ENCODE measurements at regions not wholly inside any gene's neighbourhood (a gene's known extent, or its start where the extent isn't known, plus 50 kb on each side); places are given as distances from the start of the nearest gene placed in this dataset.
A peak's percentile ranks its signal among the peaks of the same experiment; 100 is the strongest.

DNA sequence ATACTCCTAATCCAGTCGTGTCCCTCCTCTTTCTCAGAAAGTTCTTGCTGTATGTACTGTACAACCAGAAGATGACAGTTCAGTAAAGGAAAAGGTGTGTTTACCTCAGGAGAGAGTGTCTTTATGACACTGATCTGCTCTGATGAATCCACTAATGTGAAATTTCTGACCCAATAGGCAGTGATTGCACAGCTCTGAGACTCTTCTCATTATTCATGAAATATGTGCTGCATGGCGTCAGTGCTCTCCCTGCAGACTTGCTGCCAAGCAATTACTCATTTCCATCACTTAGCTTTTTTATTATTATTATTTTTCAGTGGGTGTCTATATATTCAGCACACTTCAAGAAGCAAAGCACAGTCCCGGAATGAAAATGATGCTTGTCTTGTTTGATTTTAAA is 389.0 kb downstream of the RASEF start:
- Mint-ChIP-seq H3K27me3 (ENCODE audit: insufficient read depth) (peaks cover 7% of the 10 kb centered on the region), H3K36me3 (ENCODE audit: low read depth) (no peaks in the 10 kb centered on the region), H3K4me3 (no peak overlapping the region), H3K27ac (no peak overlapping the region), H3K9me3 (no peaks in the 10 kb centered on the region), H3K4me1 (peaks cover 6% of the 10 kb centered on the region)
- WGBS, 2 experiments (ENCODE audit: insufficient coverage in 1 of 2, insufficient read length in 1 of 2) = 61 to 100% methylated on average over 1 to 3 of the region's 3 CpGs
- H3K27ac ChIP-seq (ENCODE audit: low read depth, low read length) = no peak overlapping the region
- no peaks in the 10 kb centered on the region for H3K4me1 ChIP-seq (ENCODE audit: control insufficient read depth, insufficient read depth, low read length)
- H3K9me3 ChIP-seq (ENCODE audit: control insufficient read depth, low read length) = no peaks in the 10 kb centered on the region
- no peaks in the 10 kb centered on the region for H3K27me3 ChIP-seq (ENCODE audit: control insufficient read depth, insufficient read depth, low read length, poor library complexity, severe bottlenecking)
- H3K4me3 ChIP-seq (ENCODE audit: low read length) = no peak overlapping the region
- no peak for TF ChIP-seq CTCF (conservative IDR thresholded peaks at IDR 0.05)
- DNase-seq = no peak
- no peak overlapping the region for H3K9ac ChIP-seq (ENCODE audit: extremely low read depth, low read length, poor library complexity, severe bottlenecking)
- H3K36me3 ChIP-seq (ENCODE audit: control insufficient read depth, insufficient read depth, low read length) = no peaks in the 10 kb centered on the region

DNA sequence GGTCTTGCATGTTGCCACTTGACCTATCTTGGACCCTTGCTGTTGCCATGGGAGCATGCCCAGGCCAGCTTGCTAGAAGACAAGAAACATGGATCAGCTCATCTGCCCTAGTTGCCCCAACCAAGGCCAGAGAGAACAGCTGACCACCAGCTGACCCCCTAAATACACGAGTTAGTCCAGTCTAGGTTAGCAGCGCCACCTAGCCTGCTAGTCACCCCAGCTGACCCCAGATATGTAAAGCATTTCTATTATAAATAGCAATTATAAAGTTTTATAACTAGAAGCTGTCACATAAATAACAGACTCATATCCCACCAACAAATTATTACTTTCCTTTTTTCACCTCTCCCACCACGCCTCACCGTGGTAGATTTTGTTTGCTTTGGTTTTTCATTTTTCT is 387.8 kb downstream of the RASEF start:
- Histone ChIP-seq H3K9me3 (ENCODE audit: control insufficient read depth, low read length) (no peaks in the 10 kb centered on the region), H3K4me3 (ENCODE audit: low read length) (no peak overlapping the region), H3K36me3 (ENCODE audit: control insufficient read depth, insufficient read depth, low read length) (no peaks in the 10 kb centered on the region), H3K9ac (ENCODE audit: extremely low read depth, low read length, poor library complexity, severe bottlenecking) (no peak overlapping the region), H3K27me3 (ENCODE audit: control insufficient read depth, insufficient read depth, low read length, poor library complexity, severe bottlenecking) (no peaks in the 10 kb centered on the region), H3K27ac (ENCODE audit: low read depth, low read length) (no peak overlapping the region), H3K4me1 (ENCODE audit: control insufficient read depth, insufficient read depth, low read length) (no peaks in the 10 kb centered on the region)
- H3K27me3 Mint-ChIP-seq (ENCODE audit: insufficient read depth) = peaks cover 7% of the 10 kb centered on the region
- peaks cover 5% of the 10 kb centered on the region for H3K4me1 Mint-ChIP-seq
- WGBS, 2 experiments (ENCODE audit: insufficient coverage in 1 of 2, insufficient read length in 1 of 2) = 83 to 87% methylated on average over 1 to 3 of the region's 4 CpGs
- DNase-seq = no peak
- H3K9me3 Mint-ChIP-seq = no peaks in the 10 kb centered on the region
- no peaks in the 10 kb centered on the region for H3K36me3 Mint-ChIP-seq (ENCODE audit: low read depth)
- TF ChIP-seq CTCF (conservative IDR thresholded peaks at IDR 0.05) = peak; percentile 24
- no peak overlapping the region for H3K4me3 Mint-ChIP-seq
- no peak overlapping the region for H3K27ac Mint-ChIP-seq

DNA sequence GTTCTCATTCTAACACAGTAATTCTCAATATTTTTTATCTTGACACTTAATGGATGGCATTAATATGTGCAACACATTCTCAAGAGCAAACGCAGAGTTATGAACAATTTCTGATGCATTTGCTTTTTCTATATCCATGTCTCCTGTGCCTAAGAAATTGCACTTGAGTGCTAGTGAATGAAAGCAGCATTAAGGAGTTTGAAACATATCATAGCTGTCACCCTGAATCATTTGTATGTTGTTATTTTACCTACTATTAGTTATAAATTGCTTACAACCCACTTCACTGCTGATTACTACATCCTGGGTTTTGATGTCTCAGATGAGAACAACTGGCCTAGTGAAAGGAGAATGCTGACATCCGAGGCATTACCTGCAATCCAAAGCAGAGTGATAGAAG is 387.3 kb downstream of the RASEF start:
- no peaks in the 10 kb centered on the region for H3K9me3 ChIP-seq (ENCODE audit: control insufficient read depth, low read length)
- H3K27me3 ChIP-seq (ENCODE audit: control insufficient read depth, insufficient read depth, low read length, poor library complexity, severe bottlenecking) = no peaks in the 10 kb centered on the region
- H3K4me1 Mint-ChIP-seq = peaks cover 3% of the 10 kb centered on the region
- no peaks in the 10 kb centered on the region for H3K36me3 ChIP-seq (ENCODE audit: control insufficient read depth, insufficient read depth, low read length)
- no peak for TF ChIP-seq CTCF (conservative IDR thresholded peaks at IDR 0.05)
- WGBS, 2 experiments (ENCODE audit: insufficient coverage in 1 of 2, insufficient read length in 1 of 2) = 83 to 92% methylated on average over 2 of the region's 2 CpGs
- peaks cover 7% of the 10 kb centered on the region for H3K27me3 Mint-ChIP-seq (ENCODE audit: insufficient read depth)
- no peaks in the 10 kb centered on the region for H3K36me3 Mint-ChIP-seq (ENCODE audit: low read depth)
- no peak overlapping the region for H3K27ac Mint-ChIP-seq
- no peak overlapping the region for H3K27ac ChIP-seq (ENCODE audit: low read depth, low read length)
- no peak for DNase-seq
- no peak overlapping the region for H3K4me3 Mint-ChIP-seq
- H3K9ac ChIP-seq (ENCODE audit: extremely low read depth, low read length, poor library complexity, severe bottlenecking) = no peak overlapping the region
- H3K9me3 Mint-ChIP-seq = no peaks in the 10 kb centered on the region
- H3K4me1 ChIP-seq (ENCODE audit: control insufficient read depth, insufficient read depth, low read length) = no peaks in the 10 kb centered on the region
- H3K4me3 ChIP-seq (ENCODE audit: low read length) = no peak overlapping the region
